GM10266 (cell line): ENCODE measurements at regions not wholly inside any gene's neighbourhood (a gene's known extent, or its start where the extent isn't known, plus 50 kb on each side); places are given as distances from the start of the nearest gene placed in this dataset.
"Not testable (repeated sequence)": the region's sequence is repeated elsewhere in the genome, so short reads cannot be mapped to it uniquely, and the experiment has no call there.

Source experiments
- DNase-seq: peaks from one replicate; pipeline ENCODE4 v3.0.0; 2012; ENCODE audit errors: extremely low spot score
- CTCF ChIP-seq: IDR thresholded peaks from 2 replicates; pipeline ENCODE4 v1.5.1; 2012; ENCODE audit warnings: mild to moderate bottlenecking, low read depth; ENCODE audit not compliant: control insufficient read depth, insufficient read depth; ENCODE audit errors: missing control alignments

GRCh38 chr4:137806420-137806819 lies 274.1 kb upstream of the PCDH18 start:
- no peak for DNase-seq

GRCh38 chr4:137804906-137805495 lies 272.7 kb upstream of the PCDH18 start:
- TF ChIP-seq CTCF = no peak
- no peak for DNase-seq

More at GRCh38 chr4:137806420-137806819, 274.1 kb upstream of the PCDH18 start:
- TF ChIP-seq CTCF = no peak

GRCh38 chr4:137800861-137801260 lies 268.6 kb upstream of the PCDH18 start:
- no peak for TF ChIP-seq CTCF
- DNase-seq = no peak

- TF ChIP-seq CTCF = no peak
- DNase-seq = no peak
Observed at GRCh38 chr4:137794764-137795254, 262.5 kb upstream of the PCDH18 start.

- DNase-seq = not testable (repeated sequence)
Observed at GRCh38 chr4:137789263-137789662, 257.0 kb upstream of the PCDH18 start.

GRCh38 chr4:137783923-137784322 lies 251.6 kb upstream of the PCDH18 start:
- DNase-seq = not testable (repeated sequence)

GRCh38 chr4:137775701-137776100 lies 243.4 kb upstream of the PCDH18 start:
- TF ChIP-seq CTCF = no peak
- no peak for DNase-seq

GRCh38 chr4:137774501-137774900 lies 242.2 kb upstream of the PCDH18 start:
- DNase-seq = no peak
- no peak for TF ChIP-seq CTCF

- TF ChIP-seq CTCF = no peak
- no peak for DNase-seq
Observed at GRCh38 chr4:137768881-137769280, 236.6 kb upstream of the PCDH18 start.
